LNCaP clone FGC (cell line): ENCODE measurements at regions not wholly inside any gene's neighbourhood (a gene's known extent, or its start where the extent isn't known, plus 50 kb on each side); places are given as distances from the start of the nearest gene placed in this dataset.

ENCODE experiments used
- DNase-seq: peaks from one replicate; pipeline ENCODE4 v3.0.0-alpha.2; 2011; ENCODE audit warnings: low read depth
- H3K4me3 ChIP-seq: 2 replicates; pipeline ENCODE4 v1.5.1; 2011; ENCODE audit warnings: mild to moderate bottlenecking, low read depth, low read length, control low read depth
- CTCF ChIP-seq: IDR thresholded peaks from 2 replicates; pipeline ENCODE4 v1.5.1; 2012; ENCODE audit warnings: mild to moderate bottlenecking; ENCODE audit not compliant: control insufficient read depth, insufficient read depth; ENCODE audit errors: extremely low read depth

GRCh38 chr10:131691481-131692090 lies 209.2 kb upstream of the PPP2R2D start:
- H3K4me3 ChIP-seq = no peak overlapping the region
- no peak for TF ChIP-seq CTCF
- DNase-seq = no peak

GRCh38 chr10:131692176-131692575 lies 208.6 kb upstream of the PPP2R2D start:
- TF ChIP-seq CTCF = peak; percentile 14; the same call in 1 of the 2 replicates

GRCh38 chr10:131692686-131693334 lies 208.0 kb upstream of the PPP2R2D start:
- DNase-seq = no peak
- no peak overlapping the region for H3K4me3 ChIP-seq
- no peak for TF ChIP-seq CTCF

More at GRCh38 chr10:131692176-131692575, 208.6 kb upstream of the PPP2R2D start:
- H3K4me3 ChIP-seq = no peak overlapping the region
- no peak for DNase-seq

- no peak for DNase-seq
- TF ChIP-seq CTCF = no peak
- H3K4me3 ChIP-seq = no peak overlapping the region
These were observed 207.0 kb upstream of the PPP2R2D start for GRCh38 chr10:131693766-131694165.

GRCh38 chr10:131694168-131694780 lies 206.5 kb upstream of the PPP2R2D start:
- H3K4me3 ChIP-seq = no peak overlapping the region
- TF ChIP-seq CTCF = no peak
- no peak for DNase-seq

- TF ChIP-seq CTCF = no peak
- no peak for DNase-seq
- H3K4me3 ChIP-seq = no peak overlapping the region
These were observed 205.9 kb upstream of the PPP2R2D start for GRCh38 chr10:131694781-131695495.
